NCI-H1436 (cell line): ENCODE measurements at regions not wholly inside any gene's neighbourhood (a gene's known extent, or its start where the extent isn't known, plus 50 kb on each side); places are given as distances from the start of the nearest gene placed in this dataset.
"Not testable (repeated sequence)": the region's sequence is repeated elsewhere in the genome, so short reads cannot be mapped to it uniquely, and the experiment has no call there.

Experiments
- DNase-seq: peaks from one replicate; lab custom pipeline; 2025; lab: John Stamatoyannopoulos, UW

DNA sequence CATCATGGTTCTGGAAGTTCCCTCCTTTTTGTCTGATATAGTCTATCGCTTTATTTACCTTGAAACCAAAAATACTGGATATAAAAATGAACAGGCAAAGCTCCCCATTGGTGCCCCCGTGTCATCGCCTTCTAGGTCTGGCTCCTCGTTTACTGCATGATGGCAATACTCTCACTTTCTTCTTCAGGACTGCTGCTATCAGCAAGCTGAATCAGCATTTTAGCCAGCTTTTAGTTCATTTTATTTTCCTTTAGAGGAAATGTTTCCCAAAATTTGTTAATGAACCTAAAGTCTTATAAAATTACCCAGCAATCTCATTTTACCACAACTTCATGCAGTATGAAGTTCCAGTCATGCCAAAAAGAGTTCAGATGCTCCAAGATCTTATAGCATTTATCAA lies 80.5 kb downstream of the ZIC3 start:
- DNase-seq: no peak

DNA sequence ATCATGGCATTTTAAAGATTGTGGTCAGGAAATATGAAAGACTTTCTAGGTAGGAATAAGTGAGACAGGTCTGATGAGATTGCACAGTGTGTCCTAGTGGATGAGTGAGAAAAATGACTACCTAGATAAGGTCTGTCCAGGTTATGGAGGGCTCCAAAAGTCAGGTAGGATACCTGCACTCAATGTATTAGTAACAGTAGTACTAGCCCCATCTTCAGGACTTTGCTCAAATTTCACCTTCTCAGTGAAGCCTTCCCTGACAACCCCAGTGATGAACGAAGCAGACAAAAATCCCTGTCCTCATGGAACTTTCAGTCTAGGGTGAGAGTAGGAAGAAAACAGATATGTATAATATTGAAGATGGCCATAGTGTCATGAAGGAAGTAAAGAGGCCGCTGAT lies 85.7 kb downstream of the ZIC3 start:
- DNase-seq: no peak

DNA sequence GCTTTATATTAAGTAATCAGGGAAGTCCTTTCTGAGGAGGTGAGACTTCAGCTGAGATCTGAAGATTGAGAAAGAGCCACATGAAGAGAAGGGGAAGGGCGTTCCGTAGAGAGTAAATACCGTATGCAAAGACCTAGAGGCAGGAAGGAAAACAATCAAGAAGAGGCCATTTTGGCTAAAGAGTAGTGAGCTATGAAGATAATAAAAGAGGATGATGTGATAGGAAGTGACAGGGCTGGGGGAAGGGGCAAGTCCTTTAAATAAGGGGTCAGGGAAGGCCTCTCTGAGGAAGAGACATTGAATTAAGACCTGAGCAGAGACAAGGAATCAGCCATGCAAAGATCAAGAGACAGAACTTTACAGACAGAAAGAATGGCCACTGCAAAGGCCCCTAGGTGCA lies 86.2 kb downstream of the ZIC3 start:
- no peak for DNase-seq

GRCh38 chrX:137654481-137654880 lies 88.6 kb downstream of the ZIC3 start:
- no peak for DNase-seq

- no peak for DNase-seq
These were observed 101.8 kb downstream of the ZIC3 start for GRCh38 chrX:137667776-137668175.

GRCh38 chrX:137684591-137684990 lies 118.7 kb downstream of the ZIC3 start:
- DNase-seq: no peak

- no peak for DNase-seq
These were observed 129.5 kb downstream of the ZIC3 start for GRCh38 chrX:137695417-137695816.

GRCh38 chrX:137707348-137707747 lies 141.4 kb downstream of the ZIC3 start:
- no peak for DNase-seq

- no peak for DNase-seq
These were observed 176.9 kb downstream of the ZIC3 start for GRCh38 chrX:137742846-137743245.

DNA sequence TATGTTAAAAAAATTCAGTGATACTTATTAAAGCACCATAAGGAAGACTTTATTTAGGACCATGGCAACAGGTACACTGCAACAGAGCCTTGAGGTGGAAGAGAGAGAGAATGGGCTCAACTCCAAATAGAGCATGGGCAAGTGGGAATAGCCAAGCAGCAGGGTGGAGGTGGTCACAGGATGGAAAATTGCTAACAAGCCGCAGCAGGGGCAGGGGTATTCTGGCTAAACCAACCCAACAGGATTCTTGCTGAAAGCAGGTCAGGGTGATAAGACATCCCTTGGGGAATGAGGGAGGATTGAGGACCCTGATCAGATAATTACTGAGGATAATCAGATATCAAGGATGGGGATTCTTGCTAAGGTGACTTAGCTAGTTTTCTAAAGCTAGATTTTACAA lies 177.5 kb downstream of the ZIC3 start:
- no peak for DNase-seq

GRCh38 chrX:137746289-137746688 lies 180.4 kb downstream of the ZIC3 start:
- DNase-seq: no peak

- DNase-seq: no peak
These were observed 181.5 kb downstream of the ZIC3 start for GRCh38 chrX:137747244-137748043.

DNA sequence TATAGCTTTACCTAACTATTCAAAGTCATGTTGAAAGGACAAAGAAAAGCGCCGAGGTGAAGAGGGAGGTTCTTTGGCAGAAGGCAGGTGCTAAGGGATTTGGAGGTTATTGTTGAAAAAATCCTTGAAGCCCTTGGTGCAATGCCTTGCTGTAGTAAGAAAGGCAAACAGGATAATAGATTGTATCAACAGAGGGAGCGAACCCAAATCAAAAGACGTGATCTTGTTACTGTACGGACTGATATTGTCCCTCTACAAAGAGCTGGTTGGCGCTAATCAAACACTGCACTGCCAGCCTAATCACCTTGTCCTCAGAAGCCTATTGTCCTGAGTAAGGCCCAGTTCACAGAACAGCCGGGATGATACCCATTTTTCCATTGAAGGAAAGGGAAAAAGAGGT lies 182.9 kb downstream of the ZIC3 start:
- no peak for DNase-seq

DNA sequence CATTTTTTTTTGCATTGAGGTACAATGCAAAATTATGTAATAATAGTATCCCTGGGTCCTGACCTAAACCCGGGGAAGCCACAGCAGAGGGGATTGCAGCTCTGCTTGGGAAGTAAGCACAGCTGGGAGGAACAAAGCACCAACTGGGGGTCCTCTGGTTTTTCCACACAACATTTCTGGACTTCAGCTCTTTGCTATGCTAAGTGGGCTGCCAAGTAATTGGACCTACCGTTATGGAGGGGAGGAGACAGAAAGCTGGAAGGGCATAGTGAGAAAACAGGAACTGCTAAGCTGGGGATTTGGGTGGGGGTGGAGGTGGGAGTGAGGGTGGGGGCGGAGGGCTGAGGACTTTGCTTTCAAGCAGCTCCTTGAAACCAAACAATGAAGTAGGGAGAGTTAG lies 183.3 kb downstream of the ZIC3 start:
- no peak for DNase-seq

DNA sequence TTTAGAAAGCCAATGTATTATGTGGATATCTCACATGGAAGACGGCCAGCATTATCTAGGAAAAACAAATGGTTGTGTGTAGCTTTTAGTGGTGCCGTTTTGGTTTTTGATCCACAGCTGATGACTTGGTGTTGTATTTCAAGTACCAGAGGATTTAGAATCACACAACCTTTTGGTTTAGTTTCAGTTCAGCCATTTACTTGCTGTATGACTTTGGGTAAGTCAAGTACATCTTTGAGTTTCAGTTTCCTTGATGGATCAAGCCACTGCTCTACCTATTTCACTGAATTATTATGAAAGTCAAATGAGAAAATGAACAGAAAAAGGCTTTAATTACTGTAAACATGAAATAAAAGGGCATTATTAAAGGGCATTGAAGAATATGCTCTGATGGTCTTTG lies 205.6 kb downstream of the ZIC3 start:
- DNase-seq: no peak

DNA sequence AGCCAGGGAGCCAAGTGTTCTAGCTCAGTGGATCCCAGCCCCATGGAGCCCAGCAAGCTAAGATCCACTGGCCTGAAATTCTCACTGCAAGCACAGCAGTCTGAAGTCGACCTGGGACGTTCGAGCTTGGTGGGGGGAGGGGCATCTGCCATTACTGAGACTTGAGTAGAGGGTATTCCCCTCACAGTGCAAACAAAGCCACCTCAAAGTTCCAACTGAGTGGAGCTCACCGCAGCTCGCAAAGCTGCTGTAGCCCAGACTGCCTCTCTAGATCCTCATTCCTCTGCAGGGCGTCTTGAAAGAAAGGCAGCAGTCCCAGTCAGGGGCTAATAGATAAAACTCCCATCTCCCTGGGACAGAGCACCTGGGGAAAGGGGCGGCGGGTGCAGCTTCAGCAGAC lies 226.3 kb downstream of the ZIC3 start:
- DNase-seq: no peak

DNA sequence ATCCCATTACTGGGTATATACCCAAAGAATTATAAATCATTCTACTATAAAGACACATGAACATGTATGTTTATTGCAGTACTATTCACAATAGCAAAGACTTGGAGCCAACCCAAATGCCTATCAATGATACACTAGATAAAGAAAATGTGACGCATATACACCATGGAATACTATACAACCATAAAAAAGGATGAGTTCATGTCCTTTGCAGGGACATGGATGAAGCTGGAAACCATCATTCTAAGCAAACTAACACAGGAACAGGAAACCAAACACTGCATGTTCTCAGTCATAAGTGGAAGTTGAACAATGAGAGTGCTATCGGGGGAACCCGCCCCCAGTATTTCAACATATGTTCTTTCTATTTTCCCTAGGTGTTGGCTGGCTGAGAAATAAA lies 232.0 kb downstream of the ZIC3 start:
- DNase-seq: not testable (repeated sequence)

GRCh38 chrX:137823257-137823656 lies 257.3 kb downstream of the ZIC3 start:
- no peak for DNase-seq

DNA sequence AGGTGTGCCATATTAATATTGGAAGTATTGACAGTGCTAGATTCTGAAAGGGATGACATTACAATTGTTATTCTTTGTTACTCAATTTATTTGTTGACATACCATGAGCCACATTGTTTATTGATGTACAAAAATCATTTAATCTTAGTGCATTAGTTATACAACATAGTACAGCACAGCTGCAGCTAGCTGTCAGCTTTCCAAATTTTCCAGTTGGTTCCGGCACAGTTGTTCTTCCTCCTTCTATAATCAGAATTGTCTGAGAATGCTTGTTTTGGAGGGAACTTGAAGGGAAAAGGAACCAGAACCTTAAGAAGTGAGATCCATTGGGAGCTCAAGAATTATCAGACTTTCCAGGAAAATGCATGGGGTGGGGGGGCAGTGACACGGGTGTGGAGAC lies 281.4 kb downstream of the ZIC3 start:
- DNase-seq: no peak

- no peak for DNase-seq
These were observed 282.5 kb downstream of the ZIC3 start for GRCh38 chrX:137848266-137848905.

DNA sequence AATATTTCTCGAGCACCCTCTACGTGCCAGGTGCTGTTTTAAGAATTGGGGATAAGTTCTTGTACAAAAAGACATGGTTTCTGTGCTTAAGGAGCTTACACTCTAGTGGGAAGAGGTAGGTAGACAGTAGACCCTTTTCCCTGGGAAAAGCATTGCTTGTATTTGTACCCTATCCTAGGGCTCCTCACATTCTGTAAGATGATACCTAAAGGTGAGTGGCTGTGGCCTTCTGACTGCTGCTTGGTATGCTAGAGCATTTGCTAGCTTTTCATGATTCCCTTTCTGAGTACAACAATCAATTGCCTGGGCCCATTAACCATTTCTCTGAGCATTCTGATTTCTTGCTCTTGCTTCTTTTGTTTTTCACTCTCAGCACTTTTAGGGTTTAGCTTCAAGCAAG lies 286.6 kb downstream of the ZIC3 start:
- no peak for DNase-seq

- no peak for DNase-seq
These were observed 289.6 kb downstream of the ZIC3 start for GRCh38 chrX:137855490-137855889.

DNA sequence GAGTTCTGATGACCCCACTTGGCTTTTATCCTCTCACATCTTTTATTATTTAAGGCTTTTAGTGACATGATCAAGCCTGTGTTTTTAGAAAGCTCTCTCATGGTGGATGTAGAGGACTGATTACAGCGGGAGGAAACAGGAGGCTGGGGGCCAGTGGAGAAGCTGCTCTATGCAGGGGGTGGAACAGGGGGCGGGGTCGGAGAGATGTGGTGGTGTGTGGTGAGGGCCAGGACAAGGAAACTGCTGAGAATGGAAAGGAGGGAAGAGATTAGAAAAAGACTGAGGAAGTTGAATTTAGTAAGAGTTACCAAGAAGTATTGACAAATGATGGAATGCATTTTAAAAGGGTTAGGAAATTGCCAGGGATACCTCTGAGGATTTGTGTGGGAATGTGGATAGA lies 292.2 kb downstream of the ZIC3 start:
- DNase-seq: no peak

GRCh38 chrX:137878401-137878800 lies 312.5 kb downstream of the ZIC3 start:
- no peak for DNase-seq
